AG04450 (cell line): ENCODE measurements at regions not wholly inside any gene's neighbourhood (a gene's known extent, or its start where the extent isn't known, plus 50 kb on each side); places are given as distances from the start of the nearest gene placed in this dataset.

ENCODE experiments used
- CTCF ChIA-PET: fragments of 300-600, 350-600 bp; formaldehyde crosslinking; extraction: SDS; loops from one replicate; lab custom pipeline; 2022; ENCODE audit warnings: antibody characterized with exemption, inconsistent platforms; lab: Charles Lee
- POLR2A ChIA-PET: fragments of 350-600 bp; formaldehyde crosslinking; extraction: SDS; loops from one replicate; lab custom pipeline; 2021; ENCODE audit warnings: antibody characterized with exemption, inconsistent platforms; lab: Yijun Ruan, JAX
- DNase-seq: peaks from one replicate; pipeline ENCODE4 v3.0.0-alpha.2; 2011; ENCODE audit warnings: low read depth, low spot score
- H3K27ac ChIP-seq: one replicate; pipeline ENCODE4 v1.5.1; 2012; ENCODE audit warnings: low read depth, low read length, control low read depth
- H3K27me3 ChIP-seq: one replicate; pipeline ENCODE4 v1.6.0; 2012; ENCODE audit warnings: low read length; ENCODE audit not compliant: control insufficient read depth, insufficient read depth
- H3K4me3 ChIP-seq: 2 replicates; pipeline ENCODE4 v1.5.1; 2011; ENCODE audit warnings: mild to moderate bottlenecking, low read depth, low read length, control low read depth
- H3K9me3 ChIP-seq: 2 replicates; pipeline ENCODE4 v1.5.1; 2012; ENCODE audit warnings: low read length; ENCODE audit not compliant: control insufficient read depth, insufficient read depth
- CTCF ChIP-seq: IDR thresholded peaks from 2 replicates; pipeline ENCODE4 v1.5.1; 2011; ENCODE audit warnings: low read depth, low read length, control low read depth, inconsistent platforms

- Histone ChIP-seq H3K27me3 (no peaks in the 10 kb centered on the region), H3K27ac (no peak overlapping the region), H3K4me3 (no peak overlapping the region), H3K9me3 (no peaks in the 10 kb centered on the region)
- POLR2A ChIA-PET = no interaction called here
- CTCF ChIA-PET = no interaction called here
- TF ChIP-seq CTCF = no peak
- DNase-seq = no peak
Measured at GRCh38 chr13:34747507-34747906, 194.6 kb upstream of the NBEA start.

GRCh38 chr13:34748073-34748472, 194.0 kb upstream of the NBEA start:
- POLR2A ChIA-PET = no interaction called here
- Histone ChIP-seq H3K4me3 (no peak overlapping the region), H3K27ac (no peak overlapping the region), H3K9me3 (no peaks in the 10 kb centered on the region), H3K27me3 (no peaks in the 10 kb centered on the region)
- DNase-seq = no peak
- CTCF ChIA-PET = no interaction called here
- TF ChIP-seq CTCF = no peak

GRCh38 chr13:34748596-34748995, 193.5 kb upstream of the NBEA start:
- ChIA-PET CTCF (no interaction called here), POLR2A (no interaction called here)
- Histone ChIP-seq H3K27ac (no peak overlapping the region), H3K27me3 (no peaks in the 10 kb centered on the region), H3K9me3 (no peaks in the 10 kb centered on the region), H3K4me3 (no peak overlapping the region)
- no peak for DNase-seq
- no peak for TF ChIP-seq CTCF

GRCh38 chr13:34749046-34749445, 193.0 kb upstream of the NBEA start:
- ChIA-PET CTCF (no interaction called here), POLR2A (no interaction called here)
- no peak overlapping the region for H3K27ac ChIP-seq
- H3K27me3 ChIP-seq = no peaks in the 10 kb centered on the region
- no peak for DNase-seq
- TF ChIP-seq CTCF = no peak
- H3K4me3 ChIP-seq = no peak overlapping the region
- H3K9me3 ChIP-seq = no peaks in the 10 kb centered on the region

- DNase-seq = no peak
- no peak overlapping the region for H3K27ac ChIP-seq
- no peaks in the 10 kb centered on the region for H3K27me3 ChIP-seq
- TF ChIP-seq CTCF = no peak
- ChIA-PET CTCF (no interaction called here), POLR2A (no interaction called here)
- no peaks in the 10 kb centered on the region for H3K9me3 ChIP-seq
- H3K4me3 ChIP-seq = no peak overlapping the region
Measured at GRCh38 chr13:34750078-34750931, 191.8 kb upstream of the NBEA start.
